Upper lobe of left lung (tissue), 6 donors: ENCODE measurements at regions not wholly inside any gene's neighbourhood (a gene's known extent, or its start where the extent isn't known, plus 50 kb on each side); places are given as distances from the start of the nearest gene placed in this dataset.

Experiments
- ATAC-seq, 2 donors: fragments of 200-7000 bp; cut with Tn5 transposase; one replicate each; pipeline ENCODE4 v1.9.1; 2022; ENCODE audit warnings: mild to moderate bottlenecking in 2 of 2, moderate library complexity in 2 of 2; ENCODE audit not compliant: low FRiP score in 2 of 2
- DNase-seq, 2 donors: peaks; one replicate each; pipeline ENCODE4 v3.0.0-alpha.2; 2019 to 2020
- H3K27ac ChIP-seq, 4 donors: fragments of 200-600 bp; sonication (generic); one replicate each; pipeline ENCODE4 v1.5.1; 2016 to 2019
- H3K27me3 ChIP-seq, 4 donors: fragments of 200-600 bp; sonication (generic); one replicate each; pipeline ENCODE4 v1.5.1; 2017 to 2019
- H3K36me3 ChIP-seq, 4 donors: fragments of 200-600 bp; sonication (generic); one replicate each; pipeline ENCODE4 v1.5.1; 2016 to 2019
- H3K4me1 ChIP-seq, 4 donors: fragments of 200-600 bp; sonication (generic); one replicate each; pipeline ENCODE4 v1.5.1; 2018 to 2019
- H3K4me3 ChIP-seq, 4 donors: fragments of 200-600 bp; sonication (generic); one replicate each; pipeline ENCODE4 v1.5.1; 2017 to 2019; ENCODE audit warnings: mild to moderate bottlenecking in 2 of 4, moderate library complexity in 1 of 4
- H3K9me3 ChIP-seq, 4 donors: fragments of 200-600 bp; sonication (generic); one replicate each; pipeline ENCODE4 v1.5.1; 2018 to 2019
- EP300 ChIP-seq, 4 donors: sonication (generic); formaldehyde crosslinking; IDR thresholded peaks; one replicate each; pipeline ENCODE4 v1.5.1; 2017; ENCODE audit warnings: antibody characterized with exemption in 4 of 4, control low read depth in 2 of 4
- POLR2A ChIP-seq, 4 donors: fragments of 450-650 bp; IDR thresholded peaks; one replicate each; pipeline ENCODE4 v1.5.1; 2016 to 2017; ENCODE audit warnings: antibody characterized with exemption in 4 of 4, mild to moderate bottlenecking in 2 of 4
- POLR2AphosphoS5 ChIP-seq, 2 donors: sonication (generic); formaldehyde crosslinking; IDR thresholded peaks; one replicate each; pipeline ENCODE4 v1.5.1; 2017; ENCODE audit warnings: antibody characterized with exemption in 2 of 2
- WGBS, 2 donors: methylation state at CpG; one replicate each; pipeline ENCODE4 v1.1.5; 2017 to 2018; 5-methylcytosine and 5-hydroxymethylcytosine counted together
- TF ChIP-seq, protein P1 (sequence below), 6 experiments: fragments of 450-650 bp in 4 of 6; fragments of 200-600 bp in 2 of 6; sonication (generic) in 2 of 6; IDR thresholded peaks; one replicate each; pipeline ENCODE4 v1.5.1; 2016 to 2019; ENCODE audit warnings: antibody characterized with exemption in 6 of 6
- donor health status: DM: no; HTN: no; CAD: no; lungs with moderate emphysema.
- donor health status: DM: no; HTN: yes; CAD: no; lungs with severe emphysema.

DNA sequence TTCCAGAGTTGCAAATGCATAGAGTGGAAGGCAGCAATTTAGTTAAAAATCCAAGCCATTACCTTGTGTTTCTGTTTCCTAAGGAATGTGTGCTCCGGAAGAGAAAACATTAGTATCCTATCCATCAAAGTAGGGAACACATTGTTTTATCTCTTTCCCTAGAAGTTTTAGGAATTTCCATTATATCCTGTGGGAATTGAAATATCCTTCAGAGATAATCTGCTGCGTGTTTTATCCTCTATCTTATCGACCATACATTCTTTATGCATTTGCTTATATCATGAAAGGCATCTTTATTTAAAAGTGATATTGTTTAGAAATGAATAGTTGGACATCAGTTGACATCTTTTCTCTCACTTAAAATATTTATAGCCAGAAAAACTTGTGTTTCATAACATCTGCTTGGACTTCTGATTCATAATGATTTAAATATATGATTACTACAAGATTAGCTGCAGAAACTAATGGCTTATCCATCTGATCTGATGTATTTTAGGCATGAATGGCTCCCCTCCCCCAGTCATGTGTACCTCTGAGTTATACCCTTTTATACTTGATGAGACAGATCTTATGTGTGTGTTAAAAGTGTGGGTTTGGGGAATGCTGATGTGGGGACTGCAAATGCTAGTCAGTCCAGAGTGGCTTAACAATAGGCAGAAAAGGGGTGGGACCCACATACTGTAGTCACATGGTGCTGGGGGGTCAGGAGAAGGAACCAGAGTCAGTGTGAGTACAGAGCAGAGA is 136.2 kb upstream of the ARHGAP28 start:
- TF ChIP-seq, protein P1, sequence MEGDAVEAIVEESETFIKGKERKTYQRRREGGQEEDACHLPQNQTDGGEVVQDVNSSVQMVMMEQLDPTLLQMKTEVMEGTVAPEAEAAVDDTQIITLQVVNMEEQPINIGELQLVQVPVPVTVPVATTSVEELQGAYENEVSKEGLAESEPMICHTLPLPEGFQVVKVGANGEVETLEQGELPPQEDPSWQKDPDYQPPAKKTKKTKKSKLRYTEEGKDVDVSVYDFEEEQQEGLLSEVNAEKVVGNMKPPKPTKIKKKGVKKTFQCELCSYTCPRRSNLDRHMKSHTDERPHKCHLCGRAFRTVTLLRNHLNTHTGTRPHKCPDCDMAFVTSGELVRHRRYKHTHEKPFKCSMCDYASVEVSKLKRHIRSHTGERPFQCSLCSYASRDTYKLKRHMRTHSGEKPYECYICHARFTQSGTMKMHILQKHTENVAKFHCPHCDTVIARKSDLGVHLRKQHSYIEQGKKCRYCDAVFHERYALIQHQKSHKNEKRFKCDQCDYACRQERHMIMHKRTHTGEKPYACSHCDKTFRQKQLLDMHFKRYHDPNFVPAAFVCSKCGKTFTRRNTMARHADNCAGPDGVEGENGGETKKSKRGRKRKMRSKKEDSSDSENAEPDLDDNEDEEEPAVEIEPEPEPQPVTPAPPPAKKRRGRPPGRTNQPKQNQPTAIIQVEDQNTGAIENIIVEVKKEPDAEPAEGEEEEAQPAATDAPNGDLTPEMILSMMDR (IDR thresholded peaks at IDR 0.05) = no peak
- no peak for TF ChIP-seq EP300 (IDR thresholded peaks at IDR 0.05)
- no peak for TF ChIP-seq POLR2AphosphoS5 (IDR thresholded peaks at IDR 0.05)
- TF ChIP-seq POLR2A (IDR thresholded peaks at IDR 0.05) = no peak
- Histone ChIP-seq H3K9me3 (no peaks in the 10 kb centered on the region), H3K27ac (no peak overlapping the region), H3K4me3 (no peak overlapping the region), H3K36me3 (no peaks in the 10 kb centered on the region), H3K4me1 (peaks cover 0 to 5% (median 0%) of the 10 kb centered on the region in 4 donors), H3K27me3 (no peaks in the 10 kb centered on the region)
- DNase-seq (no peak), ATAC-seq (no peak)
- WGBS, 2 donors = 32 to 36% methylated on average over 3 of the region's 3 CpGs

- H3K27me3 ChIP-seq = no peaks in the 10 kb centered on the region
- no peak overlapping the region for H3K27ac ChIP-seq
- 90% methylated on average over 7 of the region's 7 CpGs for WGBS, 2 donors
- no peaks in the 10 kb centered on the region for H3K9me3 ChIP-seq
- no peak for DNase-seq
- TF ChIP-seq EP300 (IDR thresholded peaks at IDR 0.05) = no peak
- no peak for TF ChIP-seq POLR2AphosphoS5 (IDR thresholded peaks at IDR 0.05)
- no peak for TF ChIP-seq POLR2A (IDR thresholded peaks at IDR 0.05)
- TF ChIP-seq, protein P1 (IDR thresholded peaks at IDR 0.05) = no peak
- no peaks in the 10 kb centered on the region for H3K36me3 ChIP-seq
- ATAC-seq = no peak
- no peak overlapping the region for H3K4me3 ChIP-seq
- peaks cover 0 to 5% (median 0%) of the 10 kb centered on the region in 4 donors for H3K4me1 ChIP-seq
Measured at GRCh38 chr18:6595666-6596065, 133.8 kb upstream of the ARHGAP28 start.

GRCh38 chr18:6598657-6599056 is 130.9 kb upstream of the ARHGAP28 start:
- Histone ChIP-seq H3K27me3 (no peaks in the 10 kb centered on the region), H3K4me1 (no peaks in the 10 kb centered on the region), H3K27ac (no peak overlapping the region), H3K36me3 (no peaks in the 10 kb centered on the region), H3K4me3 (no peak overlapping the region), H3K9me3 (no peaks in the 10 kb centered on the region)
- DNase-seq (no peak), ATAC-seq (no peak)
- WGBS, 2 donors = 82 to 88% methylated on average over 7 of the region's 7 CpGs
- TF ChIP-seq POLR2AphosphoS5 (IDR thresholded peaks at IDR 0.05) (no peak), POLR2A (IDR thresholded peaks at IDR 0.05) (no peak), EP300 (IDR thresholded peaks at IDR 0.05) (no peak)
- TF ChIP-seq, protein P1 (IDR thresholded peaks at IDR 0.05) = no peak

DNA sequence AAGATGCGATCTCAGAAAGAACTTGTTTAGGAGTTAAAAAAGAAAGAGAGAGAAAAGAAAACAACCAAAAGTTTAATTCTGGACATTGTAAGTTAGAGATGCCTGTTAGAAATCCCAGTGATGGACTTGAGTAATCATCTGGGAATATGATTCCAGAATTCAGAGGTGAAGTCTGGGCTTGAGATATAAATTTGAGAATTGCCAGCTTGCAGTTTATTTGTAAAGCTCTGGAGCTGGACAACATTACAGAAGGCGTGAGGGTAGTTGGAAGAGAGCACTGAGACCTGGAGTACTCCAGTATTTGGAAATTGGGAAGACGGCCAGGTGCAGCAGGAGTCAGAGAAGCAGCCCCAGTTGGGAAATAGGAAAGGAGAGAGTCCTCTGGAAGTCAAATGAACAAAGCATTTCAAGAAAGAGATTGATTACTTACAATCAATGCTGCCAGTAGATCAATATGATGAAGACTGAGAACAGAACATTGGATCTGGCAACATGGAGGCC is 128.8 kb upstream of the ARHGAP28 start:
- H3K27me3 ChIP-seq = no peaks in the 10 kb centered on the region
- H3K27ac ChIP-seq = no peak overlapping the region

More for the DNA sequence above, 128.8 kb upstream of the ARHGAP28 start:
- Histone ChIP-seq H3K9me3 (no peaks in the 10 kb centered on the region), H3K4me3 (no peak overlapping the region), H3K36me3 (no peaks in the 10 kb centered on the region), H3K4me1 (peaks cover 0 to 3% (median 0%) of the 10 kb centered on the region in 4 donors)
- ATAC-seq = no peak
- no peak for DNase-seq
- 83 to 88% methylated on average over 3 of the region's 3 CpGs for WGBS, 2 donors
- TF ChIP-seq POLR2A (IDR thresholded peaks at IDR 0.05) (no peak), POLR2AphosphoS5 (IDR thresholded peaks at IDR 0.05) (no peak), EP300 (IDR thresholded peaks at IDR 0.05) (no peak)
- TF ChIP-seq, protein P1 (IDR thresholded peaks at IDR 0.05) = no peak
